Skeletal muscle satellite cell (primary cell): ENCODE measurements at regions not wholly inside any gene's neighbourhood (a gene's known extent, or its start where the extent isn't known, plus 50 kb on each side); places are given as distances from the start of the nearest gene placed in this dataset.
A peak's percentile ranks its signal among the peaks of the same experiment; 100 is the strongest.

Experiments used
- H3K27me3 ChIP-seq: 2 replicates; pipeline ENCODE4 v1.7.0; 2013; ENCODE audit warnings: low read length; ENCODE audit not compliant: control insufficient read depth, insufficient read depth
- H3K36me3 ChIP-seq: 2 replicates; pipeline ENCODE4 v1.7.0; 2013; ENCODE audit warnings: mild to moderate bottlenecking, control low read depth, low read length; ENCODE audit not compliant: insufficient read depth
- H3K4me1 ChIP-seq: 2 replicates; pipeline ENCODE4 v1.7.0; 2013; ENCODE audit warnings: low read length; ENCODE audit not compliant: control insufficient read depth, insufficient read depth
- H3K4me2 ChIP-seq: 2 replicates; pipeline ENCODE4 v1.7.0; 2013; ENCODE audit warnings: mild to moderate bottlenecking, low read length
- H3K4me3 ChIP-seq: 2 replicates; pipeline ENCODE4 v1.7.0; 2013; ENCODE audit warnings: low read length
- H3K9ac ChIP-seq: 2 replicates; pipeline ENCODE4 v1.7.0; 2013; ENCODE audit warnings: mild to moderate bottlenecking, low read depth, low read length, moderate library complexity
- H3K9me3 ChIP-seq: replicated peaks from 2 replicates; pipeline ENCODE4 v1.7.0; 2013; ENCODE audit warnings: mild to moderate bottlenecking, control low read depth, low read length

DNA sequence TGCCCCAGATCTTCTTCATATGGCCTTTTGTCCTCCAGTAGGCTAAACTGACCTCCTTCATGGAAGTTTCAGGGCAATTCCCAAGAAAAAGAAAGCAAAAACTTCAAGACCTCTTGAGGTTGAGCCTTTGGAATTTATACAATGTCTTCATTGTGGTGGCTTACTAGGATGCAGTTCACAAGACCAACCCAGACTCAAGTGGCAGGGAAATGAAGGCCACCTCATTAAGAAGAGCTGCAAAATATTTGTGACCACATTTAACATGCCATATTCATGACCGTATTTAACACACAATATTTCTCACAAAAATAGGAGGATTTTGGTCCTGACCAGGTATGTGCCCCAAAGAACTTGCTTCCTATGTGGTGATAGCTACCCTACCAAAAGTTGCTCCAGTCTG lies 605.5 kb upstream of the PITX2 start:
- Histone ChIP-seq H3K4me3 (no peak overlapping the region), H3K9ac (no peak overlapping the region), H3K36me3 (no peaks in the 10 kb centered on the region), H3K4me1 (peaks cover 34% of the 10 kb centered on the region), H3K27me3 (no peaks in the 10 kb centered on the region), H3K4me2 (peak overlapping the region; percentile 34), H3K9me3 (no peaks in the 10 kb centered on the region)

- Histone ChIP-seq H3K4me1 (peaks cover 32% of the 10 kb centered on the region), H3K27me3 (no peaks in the 10 kb centered on the region), H3K9me3 (no peaks in the 10 kb centered on the region), H3K9ac (no peak overlapping the region), H3K4me3 (no peak overlapping the region), H3K36me3 (no peaks in the 10 kb centered on the region), H3K4me2 (peak overlapping the region; percentile 34)
Observed at GRCh38 chr4:111228874-111229273, 606.0 kb upstream of the PITX2 start.

DNA sequence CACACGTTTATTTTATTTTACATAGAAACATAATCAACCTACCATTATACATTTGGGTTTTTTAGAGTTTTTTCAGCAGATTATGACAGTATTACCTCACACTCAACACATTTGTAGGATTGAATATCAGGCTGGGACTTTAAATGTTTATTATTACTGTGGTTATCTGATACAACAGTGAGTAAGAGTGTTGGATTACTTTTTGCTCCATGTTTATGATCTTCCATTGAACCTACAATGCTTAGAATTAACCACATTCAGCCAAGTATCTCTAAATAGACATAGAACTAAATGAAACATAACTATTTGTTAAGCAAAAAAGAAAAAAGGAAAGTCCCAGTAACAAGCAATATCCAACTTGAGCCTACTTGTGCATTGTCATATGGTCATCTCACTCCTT lies 607.4 kb upstream of the PITX2 start:
- no peaks in the 10 kb centered on the region for H3K9me3 ChIP-seq
- H3K4me1 ChIP-seq, result peaks cover 32% of the 10 kb centered on the region
- H3K9ac ChIP-seq, result no peak overlapping the region
- no peak overlapping the region for H3K4me3 ChIP-seq
- no peaks in the 10 kb centered on the region for H3K27me3 ChIP-seq
- no peak overlapping the region for H3K4me2 ChIP-seq
- H3K36me3 ChIP-seq, result no peaks in the 10 kb centered on the region

GRCh38 chr4:111231281-111231680 lies 608.4 kb upstream of the PITX2 start:
- Histone ChIP-seq H3K4me2 (no peak overlapping the region), H3K9ac (no peak overlapping the region), H3K9me3 (no peaks in the 10 kb centered on the region), H3K4me3 (no peak overlapping the region), H3K27me3 (no peaks in the 10 kb centered on the region), H3K4me1 (peaks cover 32% of the 10 kb centered on the region), H3K36me3 (no peaks in the 10 kb centered on the region)

DNA sequence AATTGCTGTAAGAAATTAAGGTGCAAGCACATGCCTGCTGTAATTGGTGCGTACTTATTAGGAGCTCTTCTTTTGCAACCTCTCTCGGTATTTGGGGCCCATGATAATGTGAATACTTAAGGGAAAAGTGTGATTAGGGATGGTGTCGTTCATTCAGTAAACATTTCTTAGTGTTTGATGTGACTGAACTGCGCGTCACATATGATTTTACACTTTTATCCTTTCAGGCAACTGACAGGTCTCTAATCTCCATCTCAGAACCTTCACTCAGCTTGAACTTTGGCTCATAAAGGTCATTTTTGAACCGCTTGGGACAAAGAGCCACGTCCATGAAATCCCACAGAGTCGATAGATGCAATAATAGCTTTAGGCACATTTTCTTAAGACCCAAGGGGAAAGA lies 612.1 kb upstream of the PITX2 start:
- H3K9ac ChIP-seq, result no peak overlapping the region
- H3K4me1 ChIP-seq, result peaks cover 14% of the 10 kb centered on the region
- no peak overlapping the region for H3K4me2 ChIP-seq
- H3K27me3 ChIP-seq, result no peaks in the 10 kb centered on the region
- H3K36me3 ChIP-seq, result no peaks in the 10 kb centered on the region
- no peaks in the 10 kb centered on the region for H3K9me3 ChIP-seq
- no peak overlapping the region for H3K4me3 ChIP-seq

GRCh38 chr4:111263836-111264235 lies 641.0 kb upstream of the PITX2 start:
- Histone ChIP-seq H3K4me1 (peaks cover 4% of the 10 kb centered on the region), H3K9me3 (no peaks in the 10 kb centered on the region), H3K4me2 (no peak overlapping the region), H3K36me3 (no peaks in the 10 kb centered on the region), H3K4me3 (no peak overlapping the region), H3K9ac (no peak overlapping the region), H3K27me3 (no peaks in the 10 kb centered on the region)

DNA sequence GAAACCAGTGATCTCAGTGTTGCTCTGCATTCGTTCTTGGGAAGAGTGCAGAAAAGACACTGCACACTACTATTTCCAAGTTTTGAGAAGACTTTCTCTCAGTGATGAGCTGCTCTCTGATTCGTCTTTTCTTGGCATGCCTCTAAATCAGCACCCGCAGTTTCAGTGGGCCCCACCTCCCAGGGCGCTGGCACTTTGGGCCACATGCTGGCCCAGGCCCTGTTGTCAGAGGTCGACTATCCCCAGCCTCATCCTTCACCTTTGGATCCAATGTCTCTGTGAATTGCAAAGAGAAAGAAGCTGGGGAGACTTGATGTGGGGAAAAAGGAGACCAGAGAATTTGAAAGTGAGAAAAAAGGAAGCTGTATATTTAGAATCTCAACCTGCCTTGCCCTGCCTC lies 644.1 kb upstream of the PITX2 start:
- H3K36me3 ChIP-seq, result no peaks in the 10 kb centered on the region
- no peak overlapping the region for H3K4me2 ChIP-seq
- H3K9me3 ChIP-seq, result no peaks in the 10 kb centered on the region
- H3K9ac ChIP-seq, result no peak overlapping the region
- peaks cover 16% of the 10 kb centered on the region for H3K4me1 ChIP-seq
- H3K4me3 ChIP-seq, result no peak overlapping the region
- H3K27me3 ChIP-seq, result no peaks in the 10 kb centered on the region

DNA sequence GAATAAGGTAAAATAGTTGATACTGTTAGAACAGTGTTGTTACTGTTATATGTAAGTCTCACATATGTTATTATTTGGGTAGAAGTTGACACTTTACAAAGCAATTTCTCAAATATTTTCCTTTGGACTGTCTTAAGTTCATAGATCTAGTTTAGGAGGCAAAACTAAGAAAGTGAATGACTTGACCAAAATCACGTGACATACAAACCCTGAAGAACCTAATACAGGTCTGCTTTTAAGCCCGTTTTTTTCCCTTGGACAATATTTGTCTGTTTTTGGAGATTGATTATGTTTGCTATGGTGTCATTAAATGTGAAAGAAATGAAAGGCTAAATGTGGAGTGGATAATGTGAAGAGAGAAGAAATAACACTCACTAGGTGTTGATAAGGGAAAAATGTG lies 644.9 kb upstream of the PITX2 start:
- Histone ChIP-seq H3K4me2 (no peak overlapping the region), H3K9me3 (no peaks in the 10 kb centered on the region), H3K9ac (no peak overlapping the region), H3K27me3 (no peaks in the 10 kb centered on the region), H3K4me1 (peaks cover 16% of the 10 kb centered on the region), H3K4me3 (no peak overlapping the region), H3K36me3 (no peaks in the 10 kb centered on the region)

DNA sequence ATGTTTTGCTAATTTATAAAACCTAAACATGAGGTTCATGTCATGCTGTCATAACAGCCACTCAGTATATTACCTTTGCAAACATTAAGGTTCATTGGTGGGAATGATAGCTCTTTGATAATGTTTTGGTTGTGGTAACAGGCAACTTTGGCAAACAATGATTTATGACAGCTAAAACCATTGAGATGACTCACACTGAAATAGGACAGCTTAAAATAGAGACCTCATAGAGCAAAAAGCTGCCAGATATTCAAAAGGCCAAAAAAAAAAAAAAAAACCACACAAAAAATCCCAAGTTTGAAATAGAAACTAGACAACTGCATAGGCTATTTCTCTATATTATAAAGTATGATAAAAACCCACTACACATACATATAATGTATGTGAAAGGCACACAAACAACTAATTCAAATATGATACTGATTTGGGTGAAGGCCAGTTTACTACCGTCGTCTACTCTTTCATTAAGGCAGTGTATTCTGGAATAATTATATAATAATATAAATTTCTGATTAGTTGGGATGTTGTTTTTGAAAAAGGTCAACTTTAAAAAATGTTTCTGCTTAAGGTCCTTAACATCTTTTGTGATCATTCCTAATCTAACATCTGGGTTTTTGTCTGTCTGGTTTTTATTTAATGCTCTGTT lies 646.0 kb upstream of the PITX2 start:
- Histone ChIP-seq H3K4me2 (peak overlapping the region; percentile 20), H3K9me3 (no peaks in the 10 kb centered on the region), H3K27me3 (no peaks in the 10 kb centered on the region), H3K4me1 (peaks cover 16% of the 10 kb centered on the region), H3K36me3 (no peaks in the 10 kb centered on the region), H3K9ac (no peak overlapping the region), H3K4me3 (no peak overlapping the region)

- H3K27me3 ChIP-seq, result no peaks in the 10 kb centered on the region
- no peaks in the 10 kb centered on the region for H3K36me3 ChIP-seq
- no peak overlapping the region for H3K9ac ChIP-seq
- H3K4me3 ChIP-seq, result no peak overlapping the region
- peak overlapping the region; percentile 20 for H3K4me2 ChIP-seq
- H3K4me1 ChIP-seq, result peaks cover 16% of the 10 kb centered on the region
- H3K9me3 ChIP-seq, result no peaks in the 10 kb centered on the region
Observed at GRCh38 chr4:111269439-111269838, 646.6 kb upstream of the PITX2 start.

GRCh38 chr4:111274060-111274459 lies 651.2 kb upstream of the PITX2 start:
- Histone ChIP-seq H3K9ac (no peak overlapping the region), H3K4me1 (peaks cover 10% of the 10 kb centered on the region)

DNA sequence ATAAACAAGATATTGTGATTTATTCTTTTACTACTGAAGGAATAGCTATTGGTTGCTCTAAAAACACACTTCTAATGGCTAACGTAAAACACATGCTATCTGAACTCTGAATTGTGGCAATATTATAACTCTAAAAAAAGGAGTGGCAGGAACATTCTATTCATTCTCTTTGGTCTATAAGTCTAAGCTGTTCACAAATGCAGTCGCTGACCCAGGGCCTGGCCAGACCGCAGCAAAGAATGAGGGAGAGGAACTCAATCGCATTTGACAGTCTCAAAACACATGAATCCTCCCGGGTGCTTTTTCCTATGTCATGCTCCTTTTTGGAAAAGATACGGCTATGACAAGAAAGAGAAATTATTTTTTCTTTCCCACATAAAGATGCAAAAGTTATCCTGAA lies 651.6 kb upstream of the PITX2 start:
- H3K4me3 ChIP-seq, result no peak overlapping the region
- H3K36me3 ChIP-seq, result no peaks in the 10 kb centered on the region
- no peaks in the 10 kb centered on the region for H3K27me3 ChIP-seq
- no peak overlapping the region for H3K9ac ChIP-seq
- H3K4me2 ChIP-seq, result no peak overlapping the region
- H3K9me3 ChIP-seq, result no peaks in the 10 kb centered on the region
- H3K4me1 ChIP-seq, result peaks cover 6% of the 10 kb centered on the region

More at GRCh38 chr4:111274060-111274459, 651.2 kb upstream of the PITX2 start:
- Histone ChIP-seq H3K4me2 (no peak overlapping the region), H3K4me3 (no peak overlapping the region), H3K9me3 (no peaks in the 10 kb centered on the region), H3K27me3 (no peaks in the 10 kb centered on the region), H3K36me3 (no peaks in the 10 kb centered on the region)
